HG03378 (cell line): ENCODE measurements at regions not wholly inside any gene's neighbourhood (a gene's known extent, or its start where the extent isn't known, plus 50 kb on each side); places are given as distances from the start of the nearest gene placed in this dataset.

Experiments used
- ATAC-seq: cut with Tn5 transposase; IDR thresholded peaks from one replicate; pipeline ENCODE4 v1.9.1; 2021; ENCODE audit warnings: mild to moderate bottlenecking, moderate library complexity; ENCODE audit not compliant: unreplicated experiment

DNA sequence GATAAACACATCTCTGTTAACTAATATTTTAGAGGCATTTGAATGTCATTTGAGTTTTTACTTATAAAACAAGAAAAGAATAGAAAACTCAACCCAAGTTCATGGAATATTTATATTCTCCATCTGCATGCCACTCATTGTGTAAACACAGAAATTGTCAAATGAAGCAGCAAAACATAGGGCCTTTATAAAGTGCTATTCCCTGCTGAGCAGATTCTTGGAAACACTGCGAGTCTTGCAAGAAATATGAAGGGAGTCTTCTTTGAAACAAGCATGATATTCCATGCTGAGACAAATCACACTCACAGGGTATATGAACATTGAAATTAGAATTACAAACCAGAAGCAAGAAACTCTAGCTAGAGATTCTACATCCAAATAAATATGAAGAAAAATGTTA lies 655.8 kb downstream of the BRINP3 start:
- no peak for ATAC-seq

DNA sequence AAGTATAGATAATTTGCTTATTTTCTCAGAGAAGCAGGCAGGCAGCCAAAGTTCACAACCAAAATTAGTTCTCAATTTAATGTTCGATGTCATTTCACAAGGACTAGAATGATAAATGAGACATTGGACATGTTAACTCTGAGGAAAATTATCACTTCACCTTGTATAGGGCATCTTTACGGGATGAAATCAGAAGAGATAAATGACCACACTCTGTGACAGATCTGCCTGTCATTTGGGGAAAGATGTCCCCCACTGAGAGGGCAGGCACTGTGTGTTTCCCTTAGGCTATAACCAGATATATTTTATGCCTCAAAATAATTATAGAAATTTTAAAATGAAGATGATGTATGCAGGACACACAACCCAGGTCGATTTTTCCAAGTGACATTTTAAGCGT lies 642.9 kb downstream of the BRINP3 start:
- no peak for ATAC-seq

DNA sequence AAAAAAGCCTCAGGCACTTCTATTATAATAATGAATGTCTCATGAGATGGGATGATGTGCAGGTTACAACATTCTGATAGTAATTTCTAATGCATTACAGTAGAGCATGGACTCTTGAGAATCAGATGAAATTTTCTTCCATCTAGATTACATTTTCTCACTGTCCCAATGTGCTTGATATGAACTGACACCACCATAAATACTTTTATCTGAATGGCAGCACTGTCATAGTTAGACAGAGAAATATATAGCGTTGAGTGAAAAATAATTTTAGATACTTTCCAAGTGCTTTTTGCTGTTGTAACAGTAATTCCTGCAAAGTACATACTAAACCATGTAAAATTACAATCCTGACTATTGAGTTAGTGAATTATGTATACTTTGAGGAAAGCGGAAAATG lies 630.1 kb downstream of the BRINP3 start:
- ATAC-seq: no peak

DNA sequence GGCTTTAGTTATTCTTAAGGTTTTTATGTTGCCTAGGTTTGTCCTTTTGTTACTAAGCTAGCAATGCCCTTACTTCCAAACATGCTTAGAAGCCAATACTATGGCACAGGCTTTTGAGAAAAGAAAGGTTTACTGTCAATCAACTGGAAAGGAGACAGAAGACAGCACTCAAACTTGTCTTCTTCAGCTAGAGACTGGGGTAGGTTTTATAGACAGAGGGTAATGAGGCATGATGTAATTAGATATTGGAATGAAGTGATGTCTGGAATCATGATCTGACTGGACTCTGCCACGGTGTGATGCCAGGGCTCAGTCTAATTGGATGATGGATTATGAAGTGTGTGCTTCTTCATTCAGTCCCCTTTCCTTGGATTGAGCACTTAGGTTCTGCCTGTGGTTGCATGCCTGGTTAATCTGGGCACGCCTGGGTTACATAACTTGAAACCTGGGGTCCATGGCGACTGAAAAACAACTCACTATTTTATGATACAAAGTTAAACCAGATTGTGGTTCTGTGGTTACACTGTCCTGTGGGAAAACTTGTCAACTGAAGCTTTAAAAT lies 625.8 kb downstream of the BRINP3 start:
- no peak for ATAC-seq

DNA sequence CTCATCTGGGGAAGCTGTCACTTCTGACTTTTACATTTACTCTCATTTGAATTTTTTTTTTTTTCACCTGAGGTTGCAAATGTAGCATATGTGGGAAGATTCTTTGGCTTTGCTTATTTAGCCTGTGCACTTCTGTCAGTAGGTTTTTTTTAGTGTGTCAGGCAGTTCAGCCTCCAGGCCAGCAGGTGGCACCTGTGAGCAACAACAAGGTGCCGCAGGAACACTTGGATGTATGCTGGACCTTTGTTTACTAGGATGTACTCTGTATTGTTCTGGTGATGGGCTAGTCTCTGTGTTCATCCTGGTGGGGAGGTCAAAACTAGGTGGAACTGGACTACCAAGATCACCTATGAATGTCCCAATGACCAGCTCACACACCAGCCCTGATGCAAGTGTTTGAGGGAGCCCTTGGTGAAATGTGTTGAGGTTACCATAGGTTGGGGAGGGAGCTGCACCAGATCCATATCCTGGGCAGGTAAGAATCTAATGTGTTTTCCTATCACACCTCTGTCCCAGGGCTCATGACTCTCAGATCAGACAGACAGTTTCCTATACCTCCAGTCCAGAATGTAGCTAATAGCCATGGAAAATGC lies 618.2 kb downstream of the BRINP3 start:
- no peak for ATAC-seq

DNA sequence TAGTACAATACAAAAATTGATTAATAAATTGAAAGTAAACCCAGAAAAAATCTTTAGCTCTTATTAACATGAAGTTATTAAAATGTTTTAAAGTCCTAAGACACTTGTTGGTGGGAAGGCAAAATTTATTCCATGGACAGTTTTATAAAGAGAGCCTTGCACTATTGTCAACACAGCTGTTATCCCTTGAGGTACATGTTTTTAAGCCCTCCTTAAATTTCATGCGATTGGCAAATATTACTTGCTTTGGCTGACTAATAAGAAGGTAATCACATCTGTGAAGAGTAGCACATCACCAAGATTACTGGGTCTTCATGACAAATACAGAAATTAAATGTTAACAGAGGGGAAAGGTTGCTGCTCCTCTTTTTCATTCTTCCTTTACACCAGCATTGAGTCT lies 611.1 kb downstream of the BRINP3 start:
- ATAC-seq: no peak

DNA sequence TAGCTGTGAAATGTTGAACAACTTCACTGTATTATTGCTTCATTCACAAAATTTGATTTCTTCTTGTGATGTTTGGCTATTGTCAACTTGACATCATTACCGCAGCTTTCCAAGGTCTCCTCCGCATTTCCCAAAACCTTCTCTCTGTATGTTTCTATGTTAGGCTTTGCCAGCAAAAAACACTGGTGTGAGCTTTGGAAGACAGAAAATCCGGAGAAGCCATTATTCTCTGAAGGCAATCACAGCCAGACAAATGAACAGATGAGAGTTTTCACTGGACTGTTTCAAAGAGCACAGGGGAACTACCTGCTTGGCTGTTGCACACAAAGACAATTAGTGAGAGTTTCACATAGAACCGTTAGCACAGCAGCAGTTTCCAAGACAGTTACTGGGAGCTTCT lies 609.6 kb downstream of the BRINP3 start:
- no peak for ATAC-seq

DNA sequence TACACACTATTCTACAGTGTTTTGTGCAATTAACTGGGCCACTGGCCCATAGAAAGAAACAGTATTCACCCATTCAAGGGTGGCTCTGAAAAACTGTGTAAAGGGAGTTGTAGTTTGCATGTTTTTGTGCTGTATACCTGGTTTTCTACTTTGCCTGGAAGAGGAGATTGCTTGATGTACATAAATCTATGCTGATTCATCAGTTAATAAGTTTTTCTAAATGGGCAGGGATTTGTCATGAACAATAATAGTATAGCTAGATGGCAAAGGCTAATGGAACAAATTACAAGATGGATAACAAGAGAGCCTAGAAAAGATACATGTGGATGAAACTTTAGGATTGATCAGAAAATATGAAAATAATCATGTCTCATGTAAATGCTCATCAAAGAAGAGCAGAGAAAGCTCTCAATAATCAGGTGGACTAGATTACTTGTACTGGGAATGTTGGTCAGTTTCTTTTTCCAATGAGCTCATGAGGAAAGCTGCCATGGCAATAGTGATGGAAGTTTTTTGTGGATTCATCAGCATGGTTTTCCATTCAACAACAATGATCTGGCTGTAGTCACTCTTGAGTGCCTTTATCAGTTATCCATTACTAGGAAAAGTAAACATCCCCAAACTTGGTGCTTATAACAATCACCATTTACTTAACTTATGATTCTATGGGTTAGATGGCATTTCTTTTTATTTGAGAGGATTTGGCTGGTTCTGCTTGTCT lies 602.8 kb downstream of the BRINP3 start:
- ATAC-seq: no peak

DNA sequence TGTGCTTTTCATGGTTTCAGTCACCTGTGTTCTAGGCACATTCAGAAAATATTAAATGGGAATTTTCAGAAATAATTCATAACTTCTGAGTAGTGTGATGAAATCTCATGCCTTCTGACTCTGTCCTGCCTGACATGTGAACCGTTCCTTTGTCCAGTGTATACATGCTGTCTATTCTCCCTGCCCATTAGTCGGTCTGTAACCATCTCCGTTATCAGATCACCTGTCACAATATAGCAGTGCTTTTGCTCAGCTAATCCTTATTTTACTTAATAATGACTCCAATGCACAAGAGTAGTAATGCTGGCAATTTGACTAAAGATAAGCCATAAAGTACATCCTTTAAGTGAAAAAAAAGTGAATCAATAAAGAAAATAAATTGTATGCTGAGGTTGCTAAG lies 597.5 kb downstream of the BRINP3 start:
- ATAC-seq: no peak

DNA sequence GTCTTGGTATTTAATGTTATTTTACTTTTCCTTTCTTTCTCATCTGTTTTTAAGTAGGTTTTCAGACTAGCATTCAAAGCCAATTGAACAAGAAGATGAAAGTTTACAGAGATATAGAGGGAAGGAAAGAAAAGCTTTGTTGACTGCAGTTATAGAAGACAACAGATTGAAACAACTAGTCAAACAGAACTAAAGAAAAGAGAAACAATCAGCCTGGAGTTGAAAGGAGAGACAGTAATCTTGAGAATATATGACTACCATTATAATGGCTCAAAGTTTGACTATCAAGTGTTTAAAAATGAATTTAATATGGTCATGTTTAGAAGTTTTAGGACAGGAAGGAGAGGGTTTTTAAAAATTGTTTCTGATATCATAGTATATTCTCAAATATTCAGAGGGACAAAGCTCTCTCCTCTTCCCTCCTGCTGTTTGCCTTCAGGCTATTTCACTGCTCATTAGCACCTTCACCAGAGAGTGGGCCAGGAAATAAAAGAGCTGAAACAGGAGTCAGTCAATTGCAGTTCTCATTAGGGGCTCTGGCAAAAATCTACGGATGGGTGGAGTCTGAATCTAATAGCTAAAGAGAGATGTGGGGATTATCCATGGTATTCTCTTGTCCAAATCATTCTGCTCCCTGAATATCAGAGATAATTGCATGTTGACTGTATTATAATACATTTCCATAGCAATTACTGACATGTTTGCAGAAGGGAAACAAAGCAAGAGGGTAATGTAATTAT lies 577.8 kb downstream of the BRINP3 start:
- ATAC-seq: no peak

DNA sequence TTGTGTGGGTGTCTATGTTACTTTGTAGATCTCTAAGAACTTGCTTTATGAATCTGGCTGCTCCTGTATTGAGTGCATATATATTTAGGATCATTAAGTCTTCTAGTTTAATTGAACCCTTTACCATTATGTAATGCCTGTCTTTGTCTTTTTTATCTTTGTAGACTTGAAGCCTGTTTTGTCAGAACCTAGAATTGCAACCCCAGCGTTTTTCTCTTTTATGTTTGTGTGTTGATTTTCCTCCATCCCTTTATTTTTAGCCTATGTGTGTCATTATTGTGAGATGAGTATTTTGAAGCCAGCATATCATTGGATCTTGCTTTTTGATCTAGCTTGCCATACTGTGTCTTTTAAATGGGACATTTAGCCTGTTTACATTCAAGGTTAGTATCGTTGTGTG lies 573.2 kb downstream of the BRINP3 start:
- ATAC-seq: no peak

DNA sequence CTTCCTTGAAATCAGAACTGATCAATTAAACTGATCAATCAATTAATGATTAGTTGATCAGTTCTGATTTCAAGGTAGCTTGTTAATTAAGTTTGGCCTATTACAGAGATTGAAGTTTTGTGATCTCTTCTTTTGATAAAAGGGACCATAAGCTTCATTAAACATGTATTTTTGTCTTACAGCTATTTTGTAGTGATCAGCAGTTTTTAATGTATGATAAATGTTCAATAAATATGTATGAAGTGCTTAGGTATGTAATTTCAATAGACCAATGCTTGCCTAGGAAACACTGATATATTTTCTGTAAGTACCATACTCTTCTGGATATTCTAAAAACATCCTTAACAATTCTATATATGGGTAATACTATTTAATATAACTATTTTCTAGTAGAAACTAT lies 569.6 kb downstream of the BRINP3 start:
- no peak for ATAC-seq

DNA sequence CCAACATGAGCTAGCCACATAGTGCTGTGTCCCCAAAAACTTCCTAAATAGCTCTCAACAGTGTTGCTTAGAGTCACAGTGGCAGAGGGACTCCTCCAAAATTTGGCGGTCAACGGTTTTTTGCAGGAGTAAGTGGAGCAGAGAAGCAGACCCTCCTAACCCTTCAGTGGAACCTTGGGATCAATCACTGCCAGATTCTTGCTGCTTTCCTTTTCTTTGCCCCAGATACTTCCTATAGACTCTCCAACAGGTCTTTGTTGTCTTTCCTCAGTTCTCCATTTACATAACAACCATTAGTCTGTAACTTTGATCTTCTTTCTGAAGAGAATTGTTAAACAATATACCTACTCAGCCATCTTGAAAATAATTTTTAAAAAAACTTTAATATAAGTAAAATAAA lies 556.1 kb downstream of the BRINP3 start:
- ATAC-seq: no peak

DNA sequence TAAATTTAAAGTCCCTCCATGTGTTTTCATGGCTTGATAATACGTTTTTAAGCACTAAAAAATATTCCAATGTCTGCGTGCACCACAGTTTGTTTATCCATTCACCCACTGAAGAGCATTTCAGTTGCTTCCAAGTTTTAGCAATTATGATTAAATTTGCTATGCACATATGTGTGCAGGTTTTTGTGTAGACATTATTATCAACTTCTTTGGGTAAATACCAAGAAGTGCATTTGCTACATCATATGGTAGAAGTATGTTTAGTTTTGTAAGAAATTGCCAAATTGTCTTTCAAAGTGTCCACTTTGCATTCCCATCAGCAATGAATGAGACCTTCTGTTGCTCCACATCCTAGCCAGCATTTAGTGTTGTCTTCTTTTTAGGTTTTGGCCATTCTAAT lies 550.0 kb downstream of the BRINP3 start:
- no peak for ATAC-seq

DNA sequence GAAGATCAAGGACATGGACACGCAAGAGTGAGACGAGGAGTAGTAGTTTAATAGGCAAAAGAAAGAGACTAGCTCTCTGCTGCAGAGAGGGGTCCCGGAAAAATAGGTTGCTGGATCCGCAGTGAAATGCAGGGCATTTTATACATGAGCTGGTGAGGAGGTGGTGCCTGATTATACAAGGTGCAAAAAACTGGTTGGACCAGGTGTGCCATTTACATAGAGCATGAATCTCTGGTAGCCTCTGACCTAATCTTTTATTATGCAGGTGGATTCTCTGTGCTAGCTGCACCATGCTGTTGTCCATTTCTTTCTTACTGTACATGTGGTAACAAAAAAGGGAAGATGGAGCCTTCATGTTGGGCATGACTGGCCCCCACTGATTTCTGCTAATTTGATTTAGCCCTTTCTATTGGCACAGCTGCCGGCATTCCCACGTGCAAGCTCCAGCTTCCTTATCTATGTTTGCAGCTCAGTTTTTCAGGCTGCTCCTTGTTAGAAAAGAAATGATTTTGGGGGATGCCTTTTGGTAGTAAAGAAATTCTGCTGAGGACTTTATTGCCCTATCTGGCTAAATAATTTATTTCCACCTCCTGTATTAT lies 548.1 kb downstream of the BRINP3 start:
- ATAC-seq: no peak

DNA sequence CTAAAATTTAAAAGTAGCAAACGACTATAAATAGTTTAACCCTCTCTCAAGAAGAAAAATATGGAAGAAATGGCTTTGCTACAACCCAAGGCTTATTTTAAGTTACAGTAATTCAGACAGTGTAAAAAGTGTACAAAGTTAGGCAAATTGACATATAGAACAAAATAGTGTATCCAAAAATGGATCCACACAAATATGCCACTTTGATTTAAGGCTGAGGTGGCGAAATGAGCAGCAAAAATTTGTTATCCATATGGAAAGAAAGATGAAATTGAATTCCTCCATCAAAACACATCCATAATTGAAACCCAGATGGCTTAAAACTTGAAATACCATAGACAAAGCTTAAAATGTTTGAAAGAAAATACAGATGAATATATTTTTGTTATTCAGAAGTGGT lies 540.8 kb downstream of the BRINP3 start:
- ATAC-seq: no peak

DNA sequence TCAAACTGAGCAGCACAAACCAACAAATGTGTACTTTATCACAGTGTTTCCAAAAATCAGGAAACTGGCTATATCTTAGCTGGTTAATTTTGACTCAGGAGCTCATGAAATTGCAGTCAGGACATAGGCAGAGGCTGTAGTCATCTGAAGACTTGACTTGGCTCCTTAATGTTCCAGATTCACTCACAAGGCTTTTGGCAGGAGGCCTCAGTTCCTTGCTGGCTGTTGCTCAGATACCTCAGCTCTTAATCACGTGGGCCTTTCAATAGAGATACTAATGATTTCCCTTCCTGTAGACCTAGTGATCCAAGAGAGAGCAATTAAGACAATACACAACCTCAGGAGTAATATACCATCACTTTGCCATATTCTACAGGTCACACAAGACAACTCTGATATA lies 537.7 kb downstream of the BRINP3 start:
- no peak for ATAC-seq

DNA sequence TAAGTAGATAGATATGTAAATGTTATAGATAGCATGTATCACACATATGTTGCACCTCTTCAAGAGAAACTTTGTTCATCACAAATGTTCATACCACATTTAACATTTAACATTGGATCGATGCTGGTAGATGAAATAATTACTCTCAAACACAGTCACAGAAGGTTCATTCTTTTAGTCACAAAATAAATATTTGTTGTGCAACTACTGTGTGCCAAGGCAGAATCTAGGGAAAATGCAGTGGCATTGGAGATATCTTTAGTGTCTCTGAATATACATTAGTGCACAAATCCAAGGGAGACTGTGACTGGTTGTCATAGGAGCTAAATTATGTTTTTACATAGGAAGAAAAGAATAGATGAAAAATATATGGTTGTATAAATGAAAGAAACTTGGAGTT lies 535.7 kb downstream of the BRINP3 start:
- no peak for ATAC-seq

DNA sequence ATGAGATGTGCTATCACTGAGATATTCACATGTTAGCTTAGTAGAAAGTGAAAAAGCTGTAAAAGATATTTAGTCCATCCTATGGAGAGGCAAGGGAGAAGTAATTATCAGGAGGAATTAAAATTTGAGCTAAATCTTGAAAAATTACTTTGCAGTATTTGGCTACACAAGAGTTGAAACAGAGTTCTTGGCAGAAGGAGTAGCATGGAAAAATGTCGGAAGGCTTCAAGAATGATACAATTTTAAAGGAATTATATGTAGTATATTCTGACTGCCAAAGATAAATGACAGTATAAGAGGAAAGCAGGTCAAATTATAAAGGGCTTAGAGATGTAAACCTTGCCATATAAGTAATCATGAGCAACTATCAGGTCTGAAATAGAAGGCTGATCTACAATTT lies 518.9 kb downstream of the BRINP3 start:
- no peak for ATAC-seq

DNA sequence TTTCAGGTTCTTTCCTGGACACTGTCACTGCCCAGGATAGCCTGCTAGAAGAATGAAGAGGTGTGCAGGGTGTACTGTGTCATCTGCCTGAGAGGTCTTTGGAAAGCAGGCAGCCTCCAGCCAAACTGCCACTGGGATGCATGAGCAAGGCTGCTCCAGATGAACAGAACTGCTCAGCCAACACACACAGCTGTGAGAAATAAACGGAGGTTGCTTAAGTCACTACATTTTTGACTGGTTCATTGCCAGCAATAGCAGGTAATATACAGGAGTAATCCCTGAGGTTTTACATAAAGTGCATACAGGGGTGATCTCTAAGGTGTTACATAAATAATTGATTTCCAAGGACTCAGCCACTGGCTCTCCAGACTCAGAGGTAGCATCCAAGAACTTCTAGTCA lies 516.9 kb downstream of the BRINP3 start:
- ATAC-seq: no peak

DNA sequence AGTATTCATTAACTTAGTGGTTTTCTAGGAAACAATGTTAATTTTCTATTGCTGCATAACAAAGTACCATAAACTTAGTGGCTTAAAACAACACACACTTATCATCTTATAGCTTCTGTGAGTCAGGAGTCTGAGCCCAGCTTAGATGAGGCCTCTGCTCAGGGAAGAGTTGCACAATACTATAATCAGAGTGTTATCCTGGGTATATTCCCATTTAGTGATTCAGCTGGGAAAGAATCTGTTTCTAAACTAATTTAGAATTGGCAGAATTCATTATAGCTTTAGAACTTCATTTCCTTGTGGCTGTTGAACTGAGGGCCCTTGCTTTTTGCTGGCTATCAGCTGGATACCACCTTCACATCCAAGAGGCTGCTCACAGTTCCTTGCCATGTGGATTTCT lies 515.5 kb downstream of the BRINP3 start:
- ATAC-seq: no peak
